AG10803 (cell line): ENCODE measurements at regions not wholly inside any gene's neighbourhood (a gene's known extent, or its start where the extent isn't known, plus 50 kb on each side); places are given as distances from the start of the nearest gene placed in this dataset.
"Not testable (repeated sequence)": the region's sequence is repeated elsewhere in the genome, so short reads cannot be mapped to it uniquely, and the experiment has no call there.

Experiments
- DNase-seq: peaks from one replicate; pipeline ENCODE4 v3.0.0; 2010; ENCODE audit warnings: low read depth
- H3K4me3 ChIP-seq: 2 replicates; pipeline ENCODE4 v1.5.1; 2011; ENCODE audit warnings: mild to moderate bottlenecking, low read length, control low read depth
- CTCF ChIP-seq: conservative IDR thresholded peaks from 2 replicates; pipeline ENCODE4 v1.5.1; 2011; ENCODE audit warnings: mild to moderate bottlenecking, low read length, control low read depth, inconsistent platforms

GRCh38 chr15:84398763-84399701 is 163.5 kb downstream of the GOLGA6L4 start:
- H3K4me3 ChIP-seq = no peak overlapping the region
- no peak for DNase-seq
- no peak for TF ChIP-seq CTCF

- TF ChIP-seq CTCF = no peak
- DNase-seq = no peak
- no peak overlapping the region for H3K4me3 ChIP-seq
Measured at GRCh38 chr15:84400017-84400740, 164.6 kb downstream of the GOLGA6L4 start.

- H3K4me3 ChIP-seq = no peak overlapping the region
- no peak for DNase-seq
- TF ChIP-seq CTCF = no peak
Measured at GRCh38 chr15:84400820-84401219, 165.2 kb downstream of the GOLGA6L4 start.

GRCh38 chr15:84401461-84401860 is 165.9 kb downstream of the GOLGA6L4 start:
- H3K4me3 ChIP-seq, DNase-seq: not testable (repeated sequence)

GRCh38 chr15:84401891-84402840 is 166.6 kb downstream of the GOLGA6L4 start:
- H3K4me3 ChIP-seq, DNase-seq: not testable (repeated sequence)

- no peak for TF ChIP-seq CTCF
- H3K4me3 ChIP-seq = no peak overlapping the region
- no peak for DNase-seq
Measured at GRCh38 chr15:84402856-84403608, 167.5 kb downstream of the GOLGA6L4 start.

GRCh38 chr15:84409357-84409756 is 173.8 kb downstream of the GOLGA6L4 start:
- DNase-seq, H3K4me3 ChIP-seq: not testable (repeated sequence)

- not testable (repeated sequence) for DNase-seq, H3K4me3 ChIP-seq
Measured at GRCh38 chr15:84421513-84422181, 179.2 kb upstream of the ZSCAN2 start.

- not testable (repeated sequence) for H3K4me3 ChIP-seq, DNase-seq
Measured at GRCh38 chr15:84425327-84425726, 175.5 kb upstream of the ZSCAN2 start.

- not testable (repeated sequence) for H3K4me3 ChIP-seq, DNase-seq
Measured at GRCh38 chr15:84473305-84473877, 127.4 kb upstream of the ZSCAN2 start.

- not testable (repeated sequence) for DNase-seq
Measured at GRCh38 chr15:84476364-84477033, 124.3 kb upstream of the ZSCAN2 start.

More at GRCh38 chr15:84476364-84477033, 124.3 kb upstream of the ZSCAN2 start:
- not testable (repeated sequence) for H3K4me3 ChIP-seq
